Liver (tissue), 3 donors: ENCODE measurements at regions not wholly inside any gene's neighbourhood (a gene's known extent, or its start where the extent isn't known, plus 50 kb on each side); places are given as distances from the start of the nearest gene placed in this dataset.

Experiments used
- CTCF ChIP-seq: fragments of 150-350 bp; IDR thresholded peaks from 2 replicates; pipeline ENCODE4 v1.5.1; 2017; ENCODE audit warnings: improper control_type of control experiment, low read depth, low read length; ENCODE audit not compliant: missing input control
- EGR1 ChIP-seq, 2 donors: IDR thresholded peaks; 2 replicates each; pipeline ENCODE4 v1.6.1; 2016 to 2018; ENCODE audit warnings: antibody characterized with exemption in 2 of 2, low read depth in 2 of 2
- FOXA2 ChIP-seq: IDR thresholded peaks from 2 replicates; pipeline ENCODE4 v1.6.1; 2016; ENCODE audit warnings: antibody characterized with exemption
- MAX ChIP-seq: IDR thresholded peaks from 2 replicates; pipeline ENCODE4 v1.6.1; 2016; ENCODE audit warnings: antibody characterized with exemption
- RXRA ChIP-seq, 2 donors: IDR thresholded peaks; 2 replicates each; pipeline ENCODE4 v1.6.1; 2017 to 2018; ENCODE audit warnings: antibody characterized with exemption in 2 of 2, mild to moderate bottlenecking in 1 of 2
- TAF1 ChIP-seq: conservative IDR thresholded peaks from 2 replicates; pipeline ENCODE4 v1.6.1; 2016; ENCODE audit warnings: antibody characterized with exemption, mild to moderate bottlenecking
- ZBTB33 ChIP-seq: IDR thresholded peaks from 2 replicates; pipeline ENCODE4 v1.6.1; 2016; ENCODE audit warnings: antibody characterized with exemption
- donor health status: healthy.
- donor health status: healthy.

- TF ChIP-seq CTCF (no peak), MAX (no peak), RXRA (IDR thresholded peaks at IDR 0.05) (no peak), EGR1 (IDR thresholded peaks at IDR 0.05; ENCODE audit: low read depth in 2 of 2) (no peak), FOXA2 (no peak), ZBTB33 (no peak), TAF1 (no peak)
Measured at GRCh38 chr6:115843945-115844344, 216.7 kb downstream of the FRK start.
